HG02588 (cell line): ENCODE measurements at regions not wholly inside any gene's neighbourhood (a gene's known extent, or its start where the extent isn't known, plus 50 kb on each side); places are given as distances from the start of the nearest gene placed in this dataset.
"Not testable (repeated sequence)": the region's sequence is repeated elsewhere in the genome, so short reads cannot be mapped to it uniquely, and the experiment has no call there.

Experiments
- ATAC-seq: cut with Tn5 transposase; IDR thresholded peaks from one replicate; pipeline ENCODE4 v1.9.1; 2021; ENCODE audit warnings: mild to moderate bottlenecking, moderate library complexity; ENCODE audit not compliant: unreplicated experiment

- no peak for ATAC-seq
Measured at GRCh38 chr11:115612046-115612730, 108.0 kb upstream of the CADM1 start.

- ATAC-seq: no peak
Measured at GRCh38 chr11:115611343-115611742, 107.1 kb upstream of the CADM1 start.

GRCh38 chr11:115610908-115611307, 106.7 kb upstream of the CADM1 start:
- no peak for ATAC-seq

GRCh38 chr11:115610234-115610633, 106.0 kb upstream of the CADM1 start:
- not testable (repeated sequence) for ATAC-seq

GRCh38 chr11:115608976-115609375, 104.8 kb upstream of the CADM1 start:
- ATAC-seq: no peak

- ATAC-seq: no peak
Measured at GRCh38 chr11:115607621-115608221, 103.5 kb upstream of the CADM1 start.

GRCh38 chr11:115606498-115607220, 102.4 kb upstream of the CADM1 start:
- ATAC-seq: no peak

GRCh38 chr11:115605871-115606497, 101.8 kb upstream of the CADM1 start:
- ATAC-seq: no peak

- not testable (repeated sequence) for ATAC-seq
Measured at GRCh38 chr11:115605397-115605796, 101.2 kb upstream of the CADM1 start.

GRCh38 chr11:115599125-115599524, 94.9 kb upstream of the CADM1 start:
- ATAC-seq: no peak

GRCh38 chr11:115598257-115598901, 94.2 kb upstream of the CADM1 start:
- no peak for ATAC-seq

- no peak for ATAC-seq
Measured at GRCh38 chr11:115591380-115591779, 87.2 kb upstream of the CADM1 start.

GRCh38 chr11:115590254-115590653, 86.0 kb upstream of the CADM1 start:
- ATAC-seq: no peak

GRCh38 chr11:115587718-115588342, 83.6 kb upstream of the CADM1 start:
- no peak for ATAC-seq

GRCh38 chr11:115585361-115586024, 81.3 kb upstream of the CADM1 start:
- ATAC-seq: peak; percentile 82

GRCh38 chr11:115581871-115582639, 77.8 kb upstream of the CADM1 start:
- ATAC-seq: no peak

- ATAC-seq: no peak
Measured at GRCh38 chr11:115580927-115581680, 76.9 kb upstream of the CADM1 start.

GRCh38 chr11:115580416-115580815, 76.2 kb upstream of the CADM1 start:
- no peak for ATAC-seq
